ENCODE measurements at regions not wholly inside any gene's neighbourhood (a gene's known extent, or its start where the extent isn't known, plus 50 kb on each side); places are given as distances from the start of the nearest gene placed in this dataset.
"Not testable (repeated sequence)": the region's sequence is repeated elsewhere in the genome, so short reads cannot be mapped to it uniquely, and the experiment has no call there.

DNA sequence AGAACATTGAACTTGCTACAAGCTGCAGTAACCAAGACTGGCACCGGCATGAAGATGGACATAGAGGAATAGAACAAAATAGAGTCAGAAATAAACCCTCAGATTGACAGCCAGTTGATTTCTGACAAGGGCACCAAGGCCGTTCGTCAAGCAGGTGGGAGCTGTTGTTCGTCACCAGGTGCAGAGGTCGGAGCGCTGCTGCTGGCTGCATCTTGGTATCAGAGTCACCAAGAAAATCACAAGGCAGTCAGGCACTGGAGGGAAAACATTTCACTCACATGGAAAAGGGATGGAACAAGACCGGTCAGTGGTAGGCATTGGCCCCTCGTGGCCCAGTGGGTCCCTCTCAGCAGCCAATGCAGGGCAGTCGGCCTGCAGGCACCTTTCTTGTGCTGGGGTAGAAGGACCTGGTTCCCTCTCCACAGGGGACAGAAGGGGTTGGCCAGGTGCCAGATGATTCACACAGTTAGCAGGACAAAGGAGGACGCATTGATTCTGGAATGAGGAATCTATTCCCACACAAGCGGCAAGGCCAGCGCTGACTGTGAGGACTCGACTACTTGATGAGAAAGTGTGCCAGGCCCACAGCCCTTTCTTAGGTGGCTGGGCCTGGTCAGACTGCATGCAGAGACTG is 115.8 kb upstream of the FGF3 start:
- DNase-seq = no peak

DNA sequence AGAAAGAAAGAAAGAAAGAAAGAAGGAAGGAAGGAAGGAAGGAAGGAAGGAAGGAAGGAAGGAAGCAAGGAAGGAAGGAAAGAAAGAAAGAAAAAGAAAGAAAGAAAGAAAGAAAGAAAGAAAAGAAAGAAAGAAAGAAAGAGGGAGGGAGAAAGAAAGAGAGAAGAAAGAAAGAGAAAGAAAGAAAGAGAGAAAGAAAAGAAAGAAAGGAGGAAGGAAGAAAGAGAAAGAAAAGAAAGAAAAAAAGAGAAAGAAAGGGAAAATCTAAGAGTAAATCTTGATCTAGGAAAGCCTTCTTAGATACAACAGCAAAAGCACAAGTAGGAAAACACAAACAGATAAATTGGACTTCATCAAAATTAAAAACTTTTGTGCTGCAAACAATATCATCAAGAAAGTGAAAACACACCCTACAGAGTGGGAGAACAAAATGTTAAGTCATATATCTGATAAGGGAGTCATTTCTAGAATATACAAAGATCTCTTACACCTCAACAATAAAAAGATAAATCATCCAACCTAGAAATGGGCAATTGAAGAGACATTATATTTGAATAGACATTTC is 116.8 kb upstream of the FGF3 start:
- DNase-seq = no peak

DNA sequence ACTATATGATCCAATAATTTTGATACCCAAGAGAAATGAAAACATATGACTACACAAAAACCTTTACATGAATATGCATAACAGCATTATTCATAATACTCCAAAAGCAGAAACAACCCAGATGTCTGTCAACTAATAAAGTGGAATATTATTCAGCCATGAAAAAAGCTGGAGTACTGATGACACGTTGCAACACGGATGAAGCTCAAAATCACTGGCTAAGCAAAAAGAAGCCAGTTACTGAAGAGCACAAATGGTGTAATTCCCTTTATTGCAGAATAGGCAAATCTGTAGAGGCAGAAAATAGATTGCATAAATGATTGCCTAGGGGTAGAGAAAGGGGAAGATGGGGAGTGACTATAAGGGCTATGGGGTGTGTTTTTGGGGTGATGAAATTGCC is 117.6 kb upstream of the FGF3 start:
- no peak for DNase-seq

DNA sequence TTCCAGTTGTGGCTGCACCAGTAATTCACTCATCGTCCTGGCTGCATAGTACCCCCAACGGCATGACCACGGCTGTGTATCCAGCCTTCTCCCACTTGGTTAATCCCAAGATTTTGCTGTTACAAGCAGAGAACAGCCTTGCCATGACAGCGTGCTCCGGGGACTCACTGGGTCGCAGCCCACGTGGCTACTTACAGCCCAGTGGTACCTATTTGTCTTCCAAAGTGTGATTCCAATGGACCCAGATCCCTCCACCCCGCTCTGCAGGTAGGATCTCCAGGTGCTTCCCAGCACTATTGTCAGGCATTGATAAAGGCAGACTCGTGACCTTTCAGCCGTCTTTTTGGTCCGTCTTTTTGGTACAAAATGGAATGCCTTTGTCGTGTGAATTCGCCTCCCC is 119.0 kb upstream of the FGF3 start:
- DNase-seq = no peak

DNA sequence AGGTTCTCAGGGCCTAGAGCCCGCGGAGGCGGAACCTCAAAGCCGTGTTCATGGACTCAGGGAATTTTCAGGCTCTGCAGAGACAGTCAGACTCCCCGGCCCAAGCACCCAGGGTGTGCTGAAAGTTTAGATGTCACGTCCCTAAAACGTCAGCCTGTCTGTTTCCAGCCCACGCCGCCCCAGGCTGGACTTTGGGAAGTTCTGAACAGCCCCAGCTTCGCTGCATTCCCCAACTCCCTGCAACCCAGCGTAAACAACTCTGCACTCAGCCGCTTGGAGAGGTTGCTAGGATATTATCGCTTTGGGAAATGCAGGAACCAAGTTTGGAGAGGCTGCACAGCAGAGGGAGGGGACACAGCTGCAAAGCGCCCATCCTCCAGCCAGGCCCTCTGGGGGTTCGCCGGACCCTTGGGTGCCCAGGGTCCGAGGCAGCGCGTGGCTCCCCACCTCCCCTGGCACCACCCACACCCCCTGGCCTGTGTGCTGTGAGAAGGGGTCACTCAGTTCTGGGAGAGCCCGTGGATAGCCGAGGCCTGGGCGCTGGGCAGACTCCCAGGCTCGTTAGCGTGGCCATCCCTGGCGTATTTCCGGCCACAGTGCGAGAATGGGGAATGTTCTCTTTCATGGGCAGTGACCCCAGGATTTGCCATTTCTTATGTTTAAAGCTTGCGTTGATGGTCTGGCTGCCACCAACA is 120.5 kb upstream of the FGF3 start:
- no peak for DNase-seq

DNA sequence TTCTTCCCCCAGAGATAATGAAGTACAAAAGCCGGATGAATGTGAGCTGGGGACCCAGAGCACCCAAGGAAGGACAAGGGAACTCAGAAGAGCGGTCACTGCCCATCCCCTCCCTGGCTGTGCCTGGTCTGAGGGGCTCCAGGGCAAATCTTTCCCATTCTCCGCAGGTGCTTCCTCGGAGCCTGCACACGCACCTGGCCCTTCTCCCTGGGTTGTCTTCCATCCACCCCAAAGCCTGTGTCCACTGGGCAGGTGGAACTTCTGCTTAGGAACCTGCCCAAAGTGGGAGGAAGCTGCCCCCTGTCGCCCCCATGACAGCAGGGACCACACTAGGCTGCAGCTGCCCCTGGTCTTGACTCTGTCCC is 121.0 kb upstream of the FGF3 start:
- DNase-seq = no peak

DNA sequence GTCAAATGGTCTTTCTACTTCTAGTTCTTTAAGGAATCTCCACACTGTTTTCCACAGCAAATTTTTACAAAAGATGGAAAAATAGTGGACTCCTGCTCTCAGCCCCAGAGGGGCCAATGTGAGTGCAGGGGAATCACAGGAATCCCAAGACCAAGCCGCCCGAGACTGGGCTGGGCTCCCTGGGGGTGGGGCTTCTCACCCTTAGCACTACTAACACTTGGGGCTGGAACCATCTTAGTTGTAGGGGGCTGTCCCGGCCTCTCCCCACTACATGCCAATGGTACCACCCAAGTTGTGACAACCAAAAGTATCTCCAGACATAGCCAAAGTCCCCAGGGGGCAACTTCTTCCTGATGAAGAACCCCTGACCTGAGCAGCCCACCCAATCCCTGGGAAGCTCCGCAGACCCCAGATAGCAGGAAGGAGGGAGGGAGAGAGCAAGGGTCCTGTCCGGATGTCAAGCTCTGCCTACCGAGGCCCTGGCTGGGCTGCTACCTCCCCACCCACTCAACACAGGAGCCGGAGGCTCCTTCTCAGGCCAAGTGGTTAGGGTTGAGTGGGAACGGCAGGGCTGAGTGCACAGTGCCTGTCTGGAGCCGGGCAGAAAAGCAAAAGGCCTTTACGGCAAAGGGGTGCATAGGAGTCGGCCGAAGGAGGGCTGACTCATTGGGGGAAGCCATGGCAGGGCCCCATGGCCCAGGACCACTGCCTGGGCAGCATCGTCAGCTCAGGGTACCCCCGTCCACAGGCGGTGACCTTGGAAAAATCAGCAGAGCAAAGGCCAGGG is 122.5 kb upstream of the FGF3 start:
- DNase-seq = no peak

DNA sequence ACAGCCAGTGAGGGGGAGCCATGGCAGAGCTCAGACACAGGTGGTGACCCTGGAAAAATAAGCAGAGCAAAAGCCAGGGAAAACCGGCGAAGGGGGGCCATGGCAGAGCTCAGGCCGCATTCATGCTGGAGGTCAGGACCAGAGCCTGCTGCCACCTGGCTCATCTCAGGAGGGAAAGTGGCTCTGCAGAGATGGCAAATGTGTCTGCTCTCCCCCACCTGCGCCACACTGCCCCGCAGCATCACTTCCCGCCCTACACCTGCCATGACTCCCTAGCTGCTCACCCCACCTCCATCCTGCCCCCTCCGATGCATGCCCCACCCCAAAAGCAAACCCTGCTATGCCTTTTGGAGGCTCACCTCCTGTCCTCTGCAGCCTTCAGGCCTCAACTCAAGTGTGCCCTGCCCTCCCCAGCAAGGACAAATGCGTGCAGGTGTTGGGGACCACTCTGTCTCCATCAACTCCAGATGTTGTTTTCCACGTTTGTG is 123.2 kb upstream of the FGF3 start:
- no peak for DNase-seq

DNA sequence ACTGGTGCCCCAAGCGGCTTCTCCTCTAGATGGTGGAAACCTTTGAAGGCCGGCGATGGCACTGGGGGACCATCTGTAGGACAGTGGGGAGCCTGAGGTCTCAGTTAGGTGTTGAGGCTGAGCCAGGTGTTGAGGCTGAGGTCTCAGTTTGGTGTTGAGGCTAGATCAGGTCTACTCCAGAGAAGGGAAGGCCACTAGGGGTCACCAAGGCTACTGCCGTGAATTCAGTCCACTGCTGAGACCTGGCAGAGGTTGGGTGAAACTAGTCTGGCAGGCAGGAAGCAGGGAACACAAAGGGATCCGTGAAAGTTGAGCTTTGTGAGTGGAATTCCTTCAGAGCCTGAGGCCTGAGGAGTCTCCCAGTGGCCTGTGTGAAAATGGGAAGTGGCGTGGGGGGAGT is 123.8 kb upstream of the FGF3 start:
- no peak for DNase-seq

DNA sequence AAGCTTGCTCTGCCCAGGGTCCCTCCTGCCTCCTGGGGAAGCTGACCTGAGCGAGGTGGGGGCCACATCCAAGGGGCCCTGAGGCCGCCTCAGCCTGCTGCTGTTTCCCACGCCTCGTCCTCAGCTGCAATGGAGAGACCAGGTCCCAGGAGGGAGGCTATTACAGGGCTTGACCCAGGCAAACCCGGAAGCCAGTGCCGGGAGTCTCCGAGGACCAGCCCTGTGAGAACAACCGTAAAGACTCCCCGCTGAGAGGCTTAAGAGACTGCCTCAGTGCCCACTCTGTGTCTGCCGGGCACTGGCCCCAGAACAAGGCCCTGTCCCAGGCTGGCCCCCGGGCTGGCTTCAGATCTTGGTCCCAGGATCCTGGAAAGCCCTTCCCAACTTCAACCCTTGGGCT is 124.3 kb upstream of the FGF3 start:
- no peak for DNase-seq

DNA sequence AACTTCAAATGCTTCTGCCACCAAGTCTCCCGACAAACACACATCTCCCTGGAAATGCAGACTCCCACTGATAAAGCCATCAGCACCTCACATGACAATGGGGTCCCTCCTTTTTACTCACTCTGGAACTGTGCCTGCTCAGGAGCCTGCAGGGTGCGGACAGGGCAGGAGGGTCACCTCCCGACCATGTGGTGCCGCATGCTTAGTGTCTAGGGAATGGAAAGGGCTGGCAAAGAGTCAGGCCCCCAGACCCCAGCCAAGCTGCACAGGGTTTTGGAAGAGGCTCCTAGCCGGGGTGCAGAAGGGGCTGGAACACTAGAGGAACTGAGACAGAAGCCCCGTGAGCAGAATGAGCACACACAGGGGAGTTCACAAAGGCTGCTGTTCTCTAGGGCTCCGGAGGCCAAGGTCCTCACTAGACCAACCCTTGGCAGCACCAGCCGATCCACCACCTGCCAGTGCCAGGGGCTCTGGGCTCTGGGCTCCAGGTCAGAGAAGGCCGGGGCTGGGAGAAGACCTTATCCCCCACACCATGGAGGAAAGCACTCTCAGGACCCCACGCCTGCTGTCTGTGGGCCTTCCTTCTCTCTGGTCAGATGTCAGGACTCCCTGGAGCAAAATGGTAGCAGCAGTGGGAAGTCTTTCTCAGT is 125.1 kb upstream of the FGF3 start:
- no peak for DNase-seq

DNA sequence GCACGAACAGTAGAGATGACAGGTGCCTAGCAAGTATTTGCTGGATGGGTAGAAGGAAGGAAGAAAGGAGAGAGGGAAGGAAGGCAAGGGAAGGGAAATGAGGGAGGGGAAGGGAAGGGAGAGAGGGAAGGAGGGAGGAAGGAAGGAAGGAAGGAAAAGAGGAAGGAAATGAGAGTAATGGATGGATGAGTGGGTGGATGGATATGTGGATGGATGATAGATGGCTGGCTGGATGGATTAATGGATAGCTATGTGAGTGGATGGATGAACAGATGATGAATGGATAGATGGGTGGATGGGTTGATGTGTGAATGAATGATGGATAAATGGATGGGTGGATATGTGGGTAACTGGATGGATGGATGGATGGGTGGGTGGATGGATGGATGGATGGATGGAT is 125.9 kb upstream of the FGF3 start:
- no peak for DNase-seq

DNA sequence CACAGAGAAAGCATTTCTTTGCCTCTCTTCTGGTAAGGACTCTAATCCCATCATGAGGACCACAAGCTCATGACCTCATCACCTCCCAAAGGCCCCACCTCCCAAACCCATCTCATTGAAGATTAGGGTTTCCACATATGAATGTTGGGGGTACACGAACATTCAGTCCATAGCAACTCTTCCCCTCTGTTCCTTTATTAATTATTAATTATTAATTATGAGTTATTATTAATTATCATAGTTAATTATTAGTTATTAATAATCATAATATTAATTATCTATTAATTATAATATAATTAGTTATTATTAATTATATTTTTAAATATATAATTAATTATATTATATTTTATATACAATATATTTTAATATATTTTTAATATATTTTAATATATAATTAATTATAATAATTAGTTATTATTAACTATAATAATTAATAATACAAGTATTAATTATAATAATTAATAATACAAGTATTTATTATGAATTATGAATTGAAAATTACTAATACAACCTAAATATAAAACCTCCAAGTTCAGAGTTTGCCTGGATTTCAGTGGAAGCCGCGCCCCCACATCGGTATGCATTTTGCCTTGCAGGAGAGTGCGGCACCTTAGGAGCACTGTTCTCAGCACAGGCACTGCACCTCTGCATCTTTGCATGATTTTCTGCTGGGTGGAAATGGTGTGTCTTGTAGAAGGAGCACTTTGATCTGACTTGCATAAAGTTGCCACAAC is 128.0 kb upstream of the FGF3 start:
- no peak for DNase-seq

DNA sequence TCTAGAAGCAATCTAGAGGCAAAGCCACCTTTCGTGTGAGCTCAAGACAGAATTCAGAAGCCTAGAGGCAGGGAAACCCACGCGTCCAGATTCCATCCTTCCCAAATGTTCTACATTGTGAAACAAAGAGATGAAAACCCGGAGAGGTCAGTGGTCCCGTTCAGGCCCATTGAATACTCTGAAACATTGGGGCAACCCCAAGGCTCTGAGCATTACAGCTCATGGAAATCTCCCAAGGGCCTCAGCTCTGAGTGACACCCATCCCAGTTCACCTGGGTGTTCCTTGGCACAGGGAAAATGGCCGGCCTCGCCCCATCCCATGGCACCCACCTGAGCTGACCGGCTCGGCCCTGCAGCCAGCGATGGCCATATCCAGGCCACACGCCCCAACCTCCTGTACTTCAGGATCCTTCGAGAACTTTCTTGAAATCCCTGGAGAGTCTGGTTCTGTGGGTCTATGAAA is 128.6 kb upstream of the FGF3 start:
- DNase-seq = no peak

DNA sequence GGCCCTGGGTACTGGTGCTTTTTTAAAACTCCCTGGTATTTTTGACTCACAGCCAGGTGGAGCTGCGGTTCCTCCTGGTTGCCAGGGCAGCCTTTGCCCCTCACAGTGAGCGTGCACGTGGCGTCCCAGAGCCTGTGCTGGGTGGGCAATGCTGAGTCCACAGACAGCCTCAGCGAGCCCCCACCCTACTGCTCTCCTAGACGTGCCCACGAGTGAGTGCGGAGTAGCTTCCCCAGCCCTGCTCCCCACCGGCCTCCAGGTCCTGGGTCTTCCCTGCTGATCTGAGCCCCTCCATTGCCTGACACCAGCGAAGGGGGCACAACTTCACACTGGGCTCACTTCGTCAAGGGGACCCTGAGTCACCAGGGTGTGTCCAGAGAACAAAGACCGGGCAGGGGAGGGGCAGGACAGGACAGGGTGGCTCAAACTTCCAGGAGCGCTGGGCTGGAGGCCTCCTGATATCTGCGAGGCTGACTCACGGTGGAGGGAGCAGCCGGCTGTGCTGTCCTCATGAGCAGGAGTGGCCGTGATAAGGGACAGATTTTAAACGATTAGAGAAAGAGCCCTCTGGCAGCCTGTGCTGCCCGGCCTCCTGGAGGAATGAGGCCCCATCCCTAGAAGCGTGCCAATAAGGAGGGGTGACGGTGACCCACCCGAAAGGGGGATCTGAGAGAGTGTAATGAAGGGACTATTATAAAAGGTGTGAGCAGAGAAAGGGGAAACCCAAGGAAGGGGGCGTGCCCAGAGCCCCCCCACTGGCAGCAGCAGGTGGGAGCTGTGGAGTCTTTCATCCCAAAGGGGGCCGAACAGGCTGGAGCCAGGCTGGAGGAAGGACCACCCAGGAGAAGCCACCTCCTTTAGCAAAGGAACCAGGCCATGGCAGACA is 129.3 kb upstream of the FGF3 start:
- DNase-seq = no peak

DNA sequence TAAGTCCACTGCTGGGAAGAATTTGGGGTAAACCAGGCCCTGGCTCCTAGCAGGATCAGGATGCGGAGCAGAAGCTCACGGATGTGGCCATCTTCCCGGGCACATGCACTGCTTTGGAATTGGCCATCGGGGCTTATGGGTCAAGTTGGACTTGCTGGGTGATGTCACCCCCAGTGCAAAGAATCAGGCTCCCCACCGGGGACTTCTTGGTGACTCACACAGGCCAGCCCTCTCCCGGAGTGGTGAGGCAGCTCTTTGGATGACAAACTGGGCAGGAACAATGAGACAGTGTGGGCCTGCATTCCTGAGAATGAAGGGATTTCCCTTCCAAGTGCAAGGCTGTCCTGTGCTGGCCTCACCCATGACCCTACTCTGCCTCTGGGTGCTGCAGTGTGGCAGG is 128.8 kb upstream of the ANO1 start:
- no peak for DNase-seq

DNA sequence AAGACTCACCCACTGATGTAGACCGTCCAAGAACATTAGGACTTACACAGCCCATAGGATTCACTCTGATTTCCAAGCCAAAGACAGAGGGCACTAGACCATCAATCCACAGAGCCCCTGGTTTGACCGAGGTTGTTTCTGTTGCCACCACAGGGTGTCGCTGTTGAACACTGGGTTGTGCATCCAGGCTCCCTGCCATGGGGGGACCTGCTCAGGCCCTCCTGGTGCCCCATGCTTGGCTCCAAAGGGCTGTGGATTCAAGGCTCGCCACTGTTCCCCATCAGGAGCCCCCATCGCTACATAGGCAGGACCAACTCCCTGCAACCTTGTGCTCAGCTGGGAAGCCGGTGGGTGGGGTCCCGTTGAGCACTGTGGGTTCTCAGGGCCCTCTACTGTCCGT is 128.0 kb upstream of the ANO1 start:
- DNase-seq = peak; percentile 37 to 46

DNA sequence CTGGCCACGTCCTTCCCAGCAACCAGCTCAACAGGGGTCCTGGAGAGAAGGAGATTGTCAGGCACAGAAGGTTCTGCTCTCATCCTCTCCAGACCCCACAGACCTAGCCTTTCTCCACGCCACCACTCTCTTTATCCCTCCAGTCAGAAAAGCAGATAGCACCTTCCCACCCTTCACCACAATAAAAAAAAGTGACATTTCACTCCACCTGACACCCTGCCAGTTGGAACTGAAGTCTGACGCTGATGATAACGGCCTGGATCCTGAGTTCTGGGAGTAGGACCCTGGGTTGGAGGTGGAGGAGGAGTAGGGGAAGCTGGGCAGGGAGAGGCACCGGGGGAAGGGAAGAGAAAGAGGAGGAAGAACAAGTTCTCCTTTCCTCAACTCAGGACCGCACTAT is 127.5 kb upstream of the ANO1 start:
- DNase-seq = no peak

DNA sequence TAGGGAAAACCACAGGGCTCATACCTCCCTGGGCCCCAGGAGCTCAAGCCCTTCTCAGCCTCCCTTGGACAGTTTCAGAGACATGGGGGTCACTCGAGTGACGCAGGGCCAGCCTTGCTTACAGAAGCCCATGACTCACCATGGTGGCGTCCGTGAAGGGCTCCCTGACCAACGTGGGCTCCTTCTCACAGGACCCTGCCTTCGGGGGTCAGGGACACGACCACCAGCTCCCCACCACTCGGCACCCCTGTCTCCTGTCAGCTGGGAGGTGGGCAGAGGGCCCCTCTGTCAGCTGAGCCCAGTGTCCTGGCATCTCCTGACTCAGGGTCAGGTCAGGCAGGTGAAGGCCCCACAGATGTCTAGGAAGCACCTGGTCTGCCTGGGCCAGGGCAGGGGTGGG is 126.3 kb upstream of the ANO1 start:
- no peak for DNase-seq

DNA sequence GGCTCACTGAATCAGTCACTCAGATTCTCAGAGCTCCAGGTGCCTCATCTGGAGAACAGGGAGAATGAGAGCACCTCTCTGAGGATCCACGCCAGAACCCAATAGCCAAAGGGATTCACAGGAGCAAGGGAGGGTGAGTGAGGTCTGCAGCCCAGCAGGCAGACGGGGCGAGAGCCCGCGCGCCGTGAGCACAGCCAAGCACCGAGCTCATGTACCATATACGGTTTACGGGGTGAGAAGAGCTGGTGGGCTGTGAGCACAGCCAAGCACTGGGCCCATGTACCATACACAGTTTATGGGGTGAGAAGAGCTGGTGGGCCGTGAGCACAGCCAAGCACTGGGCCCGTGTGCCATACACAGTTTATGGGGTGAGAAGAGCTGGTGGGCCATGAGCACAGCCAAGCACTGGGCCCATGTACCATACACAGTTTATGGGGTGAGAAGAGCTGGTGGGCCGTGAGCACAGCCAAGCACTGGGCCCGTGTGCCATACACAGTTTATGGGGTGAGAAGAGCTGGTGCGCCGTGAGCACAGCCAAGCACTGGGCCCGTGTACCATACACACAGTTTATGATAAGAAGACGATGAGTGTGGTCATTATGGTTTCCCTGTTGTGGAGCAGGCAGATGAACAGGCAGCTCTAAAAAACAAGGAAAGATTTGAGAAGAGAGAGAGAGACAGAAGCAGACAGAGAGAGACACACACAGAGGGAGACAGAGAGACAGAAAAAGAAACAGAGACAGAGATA is 125.7 kb upstream of the ANO1 start:
- not testable (repeated sequence) for DNase-seq

DNA sequence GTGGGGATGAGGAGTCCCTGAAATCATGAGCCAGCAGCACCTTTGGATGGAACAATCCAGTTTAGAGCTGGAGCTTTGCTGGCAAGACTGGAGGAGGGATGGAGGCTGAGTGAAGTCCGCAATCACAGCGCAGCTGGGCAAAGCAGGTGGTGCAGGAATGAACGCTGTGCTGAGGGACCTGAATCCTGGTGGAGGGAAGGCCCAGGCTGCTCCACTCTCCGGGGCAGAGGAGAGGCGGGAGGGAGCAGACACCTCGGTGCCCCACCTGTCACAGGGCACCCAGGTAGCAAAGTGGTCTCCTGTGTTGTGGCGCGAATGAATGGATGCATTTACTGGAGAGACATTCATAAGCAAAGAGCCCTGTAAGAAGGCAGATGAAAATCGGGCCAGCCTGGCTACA is 124.8 kb upstream of the ANO1 start:
- DNase-seq = no peak

Measured in activated CD4-positive, alpha-beta T cell treated with anti-CD3 and anti-CD28 coated beads, Interleukin-2, amount 50 U/mL, for 48 hours (primary cell).